NCI-H1436 (cell line): ENCODE measurements at regions not wholly inside any gene's neighbourhood (a gene's known extent, or its start where the extent isn't known, plus 50 kb on each side); places are given as distances from the start of the nearest gene placed in this dataset.

Source experiments
- DNase-seq: peaks from one replicate; lab custom pipeline; 2025; lab: John Stamatoyannopoulos, UW

DNA sequence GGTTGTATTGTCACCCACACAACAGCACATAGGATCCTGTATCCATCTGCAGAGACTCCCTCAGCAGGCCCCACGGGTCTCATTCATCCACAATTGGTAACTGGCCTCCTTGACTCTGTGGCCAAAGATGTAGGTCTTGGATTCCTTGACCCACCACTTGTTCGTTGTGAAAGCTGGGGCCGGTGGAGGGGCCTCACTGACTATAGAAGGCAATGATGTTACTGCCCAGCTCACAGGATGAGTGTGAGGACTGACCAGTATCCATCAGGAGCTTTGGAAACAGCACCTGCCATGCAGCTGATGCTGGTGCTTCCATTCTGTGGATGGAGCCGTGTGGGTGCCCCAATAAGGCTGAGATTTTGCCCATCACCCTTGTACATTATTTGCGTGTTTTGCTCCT is 615.7 kb downstream of the BRD1 start:
- no peak for DNase-seq

DNA sequence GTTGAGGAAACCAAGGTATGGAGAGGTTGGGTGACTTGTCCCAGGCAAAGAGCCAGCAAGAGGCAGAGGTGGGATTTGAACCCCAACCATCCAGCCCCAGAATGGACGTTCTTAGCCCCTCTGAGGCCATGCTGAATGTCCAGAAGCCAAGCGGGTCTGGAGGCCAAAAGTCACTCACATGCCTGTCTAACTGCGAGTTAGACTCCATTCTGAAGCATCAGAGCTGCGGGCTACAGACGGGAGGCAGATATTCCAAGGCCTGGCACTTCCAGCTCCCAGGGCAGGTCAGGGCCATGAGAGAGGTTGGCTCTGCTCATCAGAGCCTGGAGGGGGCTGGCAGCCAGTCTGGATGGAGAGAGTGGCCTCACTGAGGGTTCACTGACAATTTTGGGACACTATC is 616.5 kb downstream of the BRD1 start:
- no peak for DNase-seq

- DNase-seq = no peak
Measured at GRCh38 chr22:49210606-49211005, 617.1 kb downstream of the BRD1 start.

DNA sequence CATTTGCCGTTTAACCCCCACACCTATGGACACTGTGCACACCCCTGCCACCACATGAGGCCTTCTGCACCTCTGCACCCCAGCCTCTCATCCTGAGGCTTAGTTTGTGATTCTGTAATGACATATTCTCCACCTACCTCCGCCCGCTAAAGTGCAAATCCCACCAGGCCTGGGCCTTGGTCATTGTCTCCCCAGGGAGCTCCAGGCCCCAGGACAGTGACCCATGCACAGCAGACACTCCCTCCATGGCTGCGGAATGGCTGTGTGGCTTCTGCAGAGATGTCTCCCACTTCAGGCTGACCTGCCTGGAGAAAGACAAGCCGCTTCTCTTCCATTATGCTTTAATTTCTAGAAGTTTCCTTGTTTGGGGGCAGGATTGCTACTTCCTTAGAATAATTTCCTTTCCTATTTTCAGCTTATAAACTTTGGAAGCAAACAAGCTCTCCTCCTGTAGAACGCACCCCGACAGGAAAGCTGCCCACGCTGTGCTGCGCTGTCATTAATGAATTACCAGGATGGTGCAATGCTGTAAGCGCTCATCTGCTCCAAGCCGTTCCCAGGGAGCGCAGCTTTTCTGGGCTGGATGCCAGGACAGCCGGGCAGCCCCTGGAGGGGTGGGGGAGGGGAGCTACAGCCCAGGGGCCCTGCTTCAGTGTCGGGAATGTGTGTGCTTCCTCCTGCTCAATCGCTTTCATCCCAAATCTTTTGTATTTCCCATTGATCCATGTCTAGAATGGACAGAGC is 618.0 kb downstream of the BRD1 start:
- peak; percentile 76 for DNase-seq

DNA sequence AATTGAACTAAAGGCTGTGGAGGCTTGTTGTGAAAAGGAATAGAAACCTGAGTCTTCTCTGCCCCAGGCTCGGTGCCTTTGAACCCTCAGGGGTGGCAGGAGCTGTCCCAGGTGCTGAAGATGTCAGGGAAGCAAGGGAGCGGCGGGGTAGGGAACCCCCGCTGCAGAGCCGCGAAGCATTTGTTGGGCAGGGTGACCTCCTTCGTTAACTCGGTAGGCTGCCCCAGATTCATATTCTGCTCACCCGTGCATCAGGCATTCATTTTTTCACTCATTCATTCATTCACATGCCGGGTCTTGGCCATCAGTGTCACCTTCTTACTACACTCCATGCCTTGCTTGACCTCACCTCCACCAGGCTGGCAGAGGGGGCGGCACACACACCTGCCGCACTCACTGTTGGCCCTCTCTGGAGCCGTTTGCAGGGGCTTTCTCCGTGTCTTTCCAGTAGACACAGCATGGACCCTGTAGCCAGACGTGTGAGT is 618.9 kb downstream of the BRD1 start:
- DNase-seq = no peak

DNA sequence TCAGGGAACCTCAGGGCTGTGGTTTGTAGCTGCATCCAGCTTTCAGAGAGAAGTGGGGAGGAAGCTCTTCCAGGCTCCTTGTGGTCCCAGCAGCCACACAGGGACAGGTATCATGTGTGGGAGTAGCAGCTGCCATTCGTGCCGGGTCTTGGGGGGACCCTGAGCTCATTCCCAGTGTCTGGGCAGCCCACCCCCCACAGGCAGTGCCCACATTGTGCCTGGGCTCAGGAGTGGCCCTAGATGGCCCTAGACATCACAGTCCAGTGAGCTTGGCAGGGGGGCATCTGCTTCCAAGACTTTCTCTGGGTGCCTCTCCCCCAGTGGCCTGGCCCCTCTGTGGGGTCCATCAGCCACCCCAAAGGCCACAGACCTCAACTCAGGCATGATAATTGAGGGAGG is 619.7 kb downstream of the BRD1 start:
- DNase-seq = no peak

DNA sequence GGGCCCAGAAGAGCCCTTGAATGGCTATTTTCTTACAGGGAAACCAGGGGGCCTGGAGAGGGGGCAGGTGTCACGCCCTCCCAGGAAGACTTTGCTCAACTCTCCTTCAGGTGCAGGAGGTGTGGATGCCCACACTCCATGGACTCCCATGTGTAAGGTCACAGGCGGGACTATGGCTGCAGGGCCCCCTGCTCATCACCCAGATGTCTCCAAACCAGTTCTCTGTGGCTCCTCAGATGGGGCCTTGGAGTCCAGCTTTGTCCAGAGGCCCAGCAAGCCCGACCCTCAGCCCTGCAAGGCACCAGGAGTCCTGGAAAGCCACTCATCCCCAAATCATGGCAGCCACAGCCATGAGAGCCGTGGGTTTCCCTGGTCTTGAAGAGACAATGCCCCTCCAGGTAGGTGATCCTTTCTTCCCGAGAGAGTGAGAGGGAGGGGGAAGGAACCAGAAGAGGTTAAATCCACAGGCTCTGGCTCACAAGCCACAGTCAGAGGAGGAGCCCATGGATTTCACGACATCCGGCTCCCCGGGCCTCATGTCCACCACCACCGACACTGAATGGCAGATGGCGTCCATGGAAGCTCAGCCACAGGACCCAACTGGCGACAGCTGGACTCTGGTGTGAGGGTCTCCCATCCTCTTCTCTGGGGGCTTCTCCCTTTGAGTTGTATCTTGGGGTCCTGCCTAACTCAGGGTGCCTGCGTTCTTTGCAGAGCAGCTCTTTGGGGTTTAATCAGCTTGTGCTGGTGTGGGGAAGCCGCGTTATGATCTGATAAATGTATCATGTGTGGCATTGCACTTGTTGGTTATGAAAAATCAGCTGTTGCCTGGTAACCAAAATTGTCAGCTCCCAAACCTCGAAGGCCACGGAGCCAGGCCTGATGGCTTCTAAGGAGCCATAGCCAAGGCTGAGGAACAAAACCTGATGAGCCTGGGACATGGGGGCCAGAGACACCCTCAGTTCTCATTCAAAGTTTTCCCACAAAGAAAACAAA is 620.4 kb downstream of the BRD1 start:
- DNase-seq = no peak

GRCh38 chr22:49206281-49206680 is 621.4 kb downstream of the BRD1 start:
- DNase-seq = no peak

GRCh38 chr22:49205483-49205800 is 622.2 kb downstream of the BRD1 start:
- no peak for DNase-seq

DNA sequence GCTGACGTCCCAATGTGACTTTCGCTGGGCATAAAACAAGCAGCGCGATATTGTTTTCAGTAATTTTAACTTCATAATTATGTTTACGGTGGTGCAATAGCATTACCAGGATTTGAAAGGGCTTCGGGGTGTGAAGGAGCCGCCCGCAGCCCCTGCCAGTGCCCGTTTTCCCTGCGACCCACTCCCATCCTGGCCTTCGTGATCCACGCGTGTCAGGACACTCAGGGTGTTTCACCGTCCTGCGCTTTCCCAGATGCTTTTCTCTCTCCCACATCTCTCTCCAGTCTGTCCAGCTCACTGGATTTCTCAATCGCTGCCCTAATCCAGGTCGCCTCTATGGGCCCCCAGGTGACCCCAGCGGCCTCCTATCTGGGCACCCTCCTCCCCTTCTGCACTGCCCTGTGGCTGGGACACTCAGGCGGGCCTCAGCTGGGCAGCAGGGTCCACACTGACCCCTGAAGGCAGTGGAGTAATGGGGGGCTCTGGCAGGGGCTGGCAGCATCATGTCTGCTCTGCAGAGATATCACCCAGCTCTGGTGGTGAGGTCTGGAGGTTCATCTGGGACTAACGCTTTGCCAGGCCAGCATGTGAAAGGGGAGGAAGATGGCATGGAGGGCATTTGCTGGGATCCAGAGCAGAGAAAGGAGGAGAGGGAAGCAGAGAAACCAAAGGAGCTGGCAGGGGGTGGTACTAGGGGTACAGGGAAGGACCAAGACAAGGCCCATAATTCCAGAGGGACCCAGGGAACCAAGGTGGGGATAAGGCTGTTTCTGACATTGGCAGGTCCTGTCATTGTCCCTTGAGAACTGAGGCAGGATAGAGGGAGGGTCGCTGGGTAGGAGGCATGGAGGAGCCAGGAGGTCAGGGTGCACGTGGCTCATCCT is 622.8 kb downstream of the BRD1 start:
- DNase-seq = no peak

DNA sequence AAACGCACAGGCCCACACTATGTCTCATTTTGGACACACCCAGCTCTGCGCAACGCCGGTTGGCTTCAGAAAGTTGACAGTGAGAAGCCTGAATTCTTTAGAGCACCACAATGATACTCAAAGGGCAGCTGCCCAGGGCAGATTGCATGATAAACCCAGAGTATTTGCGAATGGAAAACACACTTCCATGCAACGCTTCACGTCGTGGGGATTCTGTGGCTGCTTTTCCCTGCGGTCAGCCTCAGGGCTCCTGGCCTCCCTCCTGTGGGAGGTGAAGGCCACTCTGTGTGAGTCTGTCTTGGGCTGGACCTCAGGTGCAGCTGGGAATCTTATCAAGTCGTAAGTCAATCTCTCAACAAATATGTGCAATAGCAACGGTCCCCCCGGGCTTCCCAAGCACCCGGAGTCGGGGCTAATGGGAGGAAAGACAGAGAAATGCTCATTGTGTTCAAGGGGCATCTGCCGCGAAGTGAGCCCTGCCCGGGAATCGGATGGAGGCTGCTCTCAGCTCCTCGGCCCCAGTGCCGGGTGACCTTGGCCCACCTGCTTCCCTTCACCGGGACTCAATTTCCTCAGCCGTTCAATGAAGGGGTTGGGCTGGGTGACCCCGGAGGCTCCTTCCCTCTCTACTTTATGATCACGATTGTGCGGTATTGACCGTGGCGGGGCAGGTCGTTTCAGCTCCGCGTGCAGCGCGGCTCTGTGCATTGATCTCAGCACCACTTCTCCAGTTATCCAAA is 623.6 kb downstream of the BRD1 start:
- no peak for DNase-seq

DNA sequence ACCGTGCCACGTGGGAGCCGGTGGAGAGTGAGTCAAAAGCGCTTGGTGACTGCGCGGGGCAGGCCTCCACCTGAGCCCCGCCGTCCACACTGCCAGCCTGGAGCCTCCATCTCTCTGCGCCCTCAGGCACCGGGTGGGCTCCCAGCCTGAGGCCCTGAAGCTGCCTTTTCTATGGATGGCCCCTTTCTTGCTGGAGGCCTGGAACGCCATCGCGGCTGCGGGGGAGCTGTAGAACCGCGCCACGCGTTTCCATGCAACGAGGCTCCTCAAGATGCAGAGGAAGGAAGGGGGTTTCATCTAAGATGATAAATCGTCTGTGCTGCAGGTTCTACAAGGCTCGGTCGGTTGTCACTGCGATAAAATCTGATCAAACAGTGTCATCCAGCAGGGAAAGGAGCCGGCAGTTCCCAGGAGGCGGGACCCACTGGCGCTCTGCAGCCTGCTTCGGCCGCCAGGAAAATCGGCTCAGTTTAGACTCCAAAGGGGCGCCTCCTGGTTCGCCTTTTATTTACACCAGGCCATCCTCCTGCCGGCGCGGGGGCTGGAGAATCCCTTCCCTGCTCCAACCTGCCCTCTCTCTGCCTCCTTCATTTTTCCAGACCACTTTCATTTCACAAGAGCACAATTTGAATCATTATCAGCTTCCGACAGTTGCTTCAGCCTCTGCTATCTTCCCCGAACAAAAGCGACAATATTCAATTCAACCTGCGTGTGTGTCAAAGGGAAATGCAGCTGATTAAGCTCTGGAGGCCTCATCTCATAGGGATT is 624.4 kb downstream of the BRD1 start:
- no peak for DNase-seq

GRCh38 chr22:49202226-49202625 is 625.4 kb downstream of the BRD1 start:
- DNase-seq = no peak

GRCh38 chr22:49201046-49201970 is 626.4 kb downstream of the BRD1 start:
- no peak for DNase-seq

GRCh38 chr22:49199224-49199623 is 628.4 kb downstream of the BRD1 start:
- no peak for DNase-seq

- DNase-seq = no peak
Measured at GRCh38 chr22:49198705-49199084, 629.0 kb downstream of the BRD1 start.

GRCh38 chr22:49197986-49198704 is 629.5 kb downstream of the BRD1 start:
- DNase-seq = no peak

GRCh38 chr22:49197505-49197904 is 630.2 kb downstream of the BRD1 start:
- no peak for DNase-seq

DNA sequence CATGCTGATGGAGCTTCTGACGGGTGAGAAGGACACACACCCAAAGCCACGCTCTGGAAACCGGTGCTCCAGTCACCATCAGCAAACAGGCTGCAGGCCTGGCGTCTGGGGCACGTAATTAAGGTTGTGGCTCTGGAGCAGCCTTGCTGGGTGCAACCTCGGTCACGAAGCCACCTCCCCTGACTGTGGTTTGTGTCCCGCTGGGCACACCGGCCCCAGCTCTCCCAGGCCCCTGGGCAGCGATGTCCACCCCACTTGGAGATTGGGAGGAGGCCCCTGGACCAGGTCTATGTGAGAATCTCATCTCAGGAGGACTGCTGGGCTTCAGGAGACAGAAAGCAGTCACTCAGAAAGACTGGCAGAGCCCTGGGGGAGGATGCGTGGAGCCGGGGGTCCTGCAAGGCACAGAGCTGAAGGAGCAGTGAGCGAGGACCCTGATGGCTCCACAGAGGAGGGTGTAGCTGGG is 631.6 kb downstream of the BRD1 start:
- no peak for DNase-seq
